ENCODE measurements at regions not wholly inside any gene's neighbourhood (a gene's known extent, or its start where the extent isn't known, plus 50 kb on each side); places are given as distances from the start of the nearest gene placed in this dataset.

DNA sequence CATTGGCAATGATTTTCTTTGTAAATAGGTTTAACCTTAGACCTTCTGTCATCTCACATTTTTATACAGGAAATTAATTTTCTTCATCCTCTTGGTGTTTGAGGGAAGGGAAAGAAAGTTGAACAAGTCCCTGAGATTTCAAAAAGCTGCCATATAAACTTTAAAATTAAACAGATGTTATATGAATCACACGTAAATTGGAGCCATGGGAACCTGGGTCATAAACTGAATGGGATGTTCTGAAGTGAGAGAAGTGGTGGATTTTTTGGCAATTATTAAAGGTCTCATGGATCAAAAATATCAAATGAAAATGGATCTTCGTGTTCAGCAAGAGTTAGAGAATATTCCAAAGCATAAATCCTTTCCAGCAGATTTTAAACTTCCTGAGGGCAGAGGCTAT, 242.2 kb downstream of the DMRT2 start:
- H3K36me3 ChIP-seq (ENCODE audit: insufficient read depth) = no peaks in the 10 kb centered on the region
- H3K79me2 ChIP-seq (replicated peaks; ENCODE audit: insufficient read depth) = no peaks in the 10 kb centered on the region
- no peaks in the 10 kb centered on the region for H3K27me3 ChIP-seq (ENCODE audit: insufficient read depth)
- no peaks in the 10 kb centered on the region for H3K27me3 Mint-ChIP-seq (ENCODE audit: insufficient read depth, low read depth, poor library complexity)
- H3K4me3 ChIP-seq = no peak overlapping the region
- H4K20me1 ChIP-seq (replicated peaks; ENCODE audit: insufficient read depth) = no peaks in the 10 kb centered on the region
- H3K27ac Mint-ChIP-seq = no peak overlapping the region
- H3K9me2 ChIP-seq (ENCODE audit: insufficient read depth) = peaks cover 11% of the 10 kb centered on the region; the same call in 1 of the 2 replicates
- no peak overlapping the region for H3K4me2 ChIP-seq
- no peaks in the 10 kb centered on the region for H3K4me1 ChIP-seq (ENCODE audit: insufficient read depth)
- ATAC-seq = no peak
- no peak for DNase-seq (ENCODE audit: low spot score)
- no peaks in the 10 kb centered on the region for H3K36me3 Mint-ChIP-seq (ENCODE audit: low read depth)
- no peaks in the 10 kb centered on the region for H3F3A ChIP-seq (replicated peaks; ENCODE audit: low read depth)
- H2AFZ ChIP-seq = no peak overlapping the region
- no peak overlapping the region for H3K4me3 Mint-ChIP-seq
- no peak overlapping the region for H3K27ac ChIP-seq (ENCODE audit: low read depth)
- TF ChIP-seq, protein P1, sequence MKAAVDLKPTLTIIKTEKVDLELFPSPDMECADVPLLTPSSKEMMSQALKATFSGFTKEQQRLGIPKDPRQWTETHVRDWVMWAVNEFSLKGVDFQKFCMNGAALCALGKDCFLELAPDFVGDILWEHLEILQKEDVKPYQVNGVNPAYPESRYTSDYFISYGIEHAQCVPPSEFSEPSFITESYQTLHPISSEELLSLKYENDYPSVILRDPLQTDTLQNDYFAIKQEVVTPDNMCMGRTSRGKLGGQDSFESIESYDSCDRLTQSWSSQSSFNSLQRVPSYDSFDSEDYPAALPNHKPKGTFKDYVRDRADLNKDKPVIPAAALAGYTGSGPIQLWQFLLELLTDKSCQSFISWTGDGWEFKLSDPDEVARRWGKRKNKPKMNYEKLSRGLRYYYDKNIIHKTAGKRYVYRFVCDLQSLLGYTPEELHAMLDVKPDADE (IDR thresholded peaks at IDR 0.05) = no peak
- no peak for TF ChIP-seq POLR2AphosphoS5 (IDR thresholded peaks at IDR 0.05; ENCODE audit: low read depth)
- TF ChIP-seq, protein P2, sequence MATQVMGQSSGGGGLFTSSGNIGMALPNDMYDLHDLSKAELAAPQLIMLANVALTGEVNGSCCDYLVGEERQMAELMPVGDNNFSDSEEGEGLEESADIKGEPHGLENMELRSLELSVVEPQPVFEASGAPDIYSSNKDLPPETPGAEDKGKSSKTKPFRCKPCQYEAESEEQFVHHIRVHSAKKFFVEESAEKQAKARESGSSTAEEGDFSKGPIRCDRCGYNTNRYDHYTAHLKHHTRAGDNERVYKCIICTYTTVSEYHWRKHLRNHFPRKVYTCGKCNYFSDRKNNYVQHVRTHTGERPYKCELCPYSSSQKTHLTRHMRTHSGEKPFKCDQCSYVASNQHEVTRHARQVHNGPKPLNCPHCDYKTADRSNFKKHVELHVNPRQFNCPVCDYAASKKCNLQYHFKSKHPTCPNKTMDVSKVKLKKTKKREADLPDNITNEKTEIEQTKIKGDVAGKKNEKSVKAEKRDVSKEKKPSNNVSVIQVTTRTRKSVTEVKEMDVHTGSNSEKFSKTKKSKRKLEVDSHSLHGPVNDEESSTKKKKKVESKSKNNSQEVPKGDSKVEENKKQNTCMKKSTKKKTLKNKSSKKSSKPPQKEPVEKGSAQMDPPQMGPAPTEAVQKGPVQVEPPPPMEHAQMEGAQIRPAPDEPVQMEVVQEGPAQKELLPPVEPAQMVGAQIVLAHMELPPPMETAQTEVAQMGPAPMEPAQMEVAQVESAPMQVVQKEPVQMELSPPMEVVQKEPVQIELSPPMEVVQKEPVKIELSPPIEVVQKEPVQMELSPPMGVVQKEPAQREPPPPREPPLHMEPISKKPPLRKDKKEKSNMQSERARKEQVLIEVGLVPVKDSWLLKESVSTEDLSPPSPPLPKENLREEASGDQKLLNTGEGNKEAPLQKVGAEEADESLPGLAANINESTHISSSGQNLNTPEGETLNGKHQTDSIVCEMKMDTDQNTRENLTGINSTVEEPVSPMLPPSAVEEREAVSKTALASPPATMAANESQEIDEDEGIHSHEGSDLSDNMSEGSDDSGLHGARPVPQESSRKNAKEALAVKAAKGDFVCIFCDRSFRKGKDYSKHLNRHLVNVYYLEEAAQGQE (IDR thresholded peaks at IDR 0.05; ENCODE audit: unreplicated experiment) = no peak
- no peak for TF ChIP-seq ZNF114 (CRISPR knock-in tag; IDR thresholded peaks at IDR 0.05)
- no peak for TF ChIP-seq CREB1 (CRISPR knock-in tag; IDR thresholded peaks at IDR 0.05; ENCODE audit: low read depth)
- no peak for TF ChIP-seq ZNF331 (CRISPR knock-in tag; IDR thresholded peaks at IDR 0.05; ENCODE audit: low read depth)
- TF ChIP-seq EZH2 (IDR thresholded peaks at IDR 0.05; ENCODE audit: low read depth, unreplicated experiment) = no peak
- TF ChIP-seq ZNF462 (CRISPR knock-in tag; IDR thresholded peaks at IDR 0.05) = no peak
- no peak for TF ChIP-seq NANOG (IDR thresholded peaks at IDR 0.05; ENCODE audit: borderline replicate concordance)
- H3K4me1 Mint-ChIP-seq = no peaks in the 10 kb centered on the region
- H3K9me3 Mint-ChIP-seq = no peaks in the 10 kb centered on the region

All from GM23338 (cell line).